Astrocyte (in vitro differentiated cells and primary cell): ENCODE measurements at regions not wholly inside any gene's neighbourhood (a gene's known extent, or its start where the extent isn't known, plus 50 kb on each side); places are given as distances from the start of the nearest gene placed in this dataset.

Experiments
- CTCF ChIP-seq: IDR thresholded peaks from 2 replicates; pipeline ENCODE4 v1.5.1; 2011; ENCODE audit warnings: low read depth, mild to moderate bottlenecking, inconsistent platforms, low read length, moderate library complexity; ENCODE audit not compliant: insufficient read depth
- EZH2 ChIP-seq: IDR thresholded peaks from 2 replicates; pipeline ENCODE4 v1.6.1; 2012; ENCODE audit warnings: mild to moderate bottlenecking, low read length, inconsistent platforms; ENCODE audit not compliant: insufficient read depth

- no peak for TF ChIP-seq CTCF
- no peak for TF ChIP-seq EZH2
Measured at GRCh38 chr11:110972106-110972505, 259.9 kb upstream of the ARHGAP20 start.
